EL (cell line): ENCODE measurements at regions not wholly inside any gene's neighbourhood (a gene's known extent, or its start where the extent isn't known, plus 50 kb on each side); places are given as distances from the start of the nearest gene placed in this dataset.
A peak's percentile ranks its signal among the peaks of the same experiment; 100 is the strongest.

ENCODE experiments used
- DNase-seq: peaks from one replicate; pipeline ENCODE4 v3.0.0-alpha.2; 2016

GRCh38 chr12:30428098-30428497 is 267.6 kb downstream of the IPO8 start:
- DNase-seq = no peak

GRCh38 chr12:30427555-30427954 is 268.1 kb downstream of the IPO8 start:
- no peak for DNase-seq

- no peak for DNase-seq
These were observed 270.2 kb downstream of the IPO8 start for GRCh38 chr12:30425445-30425844.

- no peak for DNase-seq
These were observed 272.3 kb downstream of the IPO8 start for GRCh38 chr12:30423330-30423729.

- DNase-seq = no peak
These were observed 272.8 kb downstream of the IPO8 start for GRCh38 chr12:30422844-30423243.

- peak; percentile 12 for DNase-seq
These were observed 275.1 kb downstream of the IPO8 start for GRCh38 chr12:30420561-30420960.

- DNase-seq = peak; percentile 86
These were observed 277.9 kb downstream of the IPO8 start for GRCh38 chr12:30417697-30418231.

- DNase-seq = no peak
These were observed 279.0 kb downstream of the IPO8 start for GRCh38 chr12:30416631-30417030.

- no peak for DNase-seq
These were observed 279.9 kb downstream of the IPO8 start for GRCh38 chr12:30415777-30416176.

GRCh38 chr12:30414507-30414906 is 281.2 kb downstream of the IPO8 start:
- DNase-seq = no peak

GRCh38 chr12:30400349-30400748 is 295.3 kb downstream of the IPO8 start:
- DNase-seq = no peak

- no peak for DNase-seq
These were observed 295.8 kb downstream of the IPO8 start for GRCh38 chr12:30399859-30400258.

GRCh38 chr12:30396576-30396975 is 299.1 kb downstream of the IPO8 start:
- no peak for DNase-seq

- no peak for DNase-seq
These were observed 300.5 kb downstream of the IPO8 start for GRCh38 chr12:30395190-30395589.

- DNase-seq = no peak
These were observed 303.8 kb downstream of the IPO8 start for GRCh38 chr12:30391766-30392366.

- no peak for DNase-seq
These were observed 310.0 kb downstream of the IPO8 start for GRCh38 chr12:30385706-30386105.

GRCh38 chr12:30384976-30385375 is 310.7 kb downstream of the IPO8 start:
- DNase-seq = no peak

GRCh38 chr12:30378307-30378706 is 317.4 kb downstream of the IPO8 start:
- no peak for DNase-seq

- DNase-seq = no peak
These were observed 330.8 kb downstream of the IPO8 start for GRCh38 chr12:30364822-30365221.

- DNase-seq = no peak
These were observed 334.5 kb downstream of the IPO8 start for GRCh38 chr12:30361145-30361544.

- no peak for DNase-seq
These were observed 337.0 kb downstream of the IPO8 start for GRCh38 chr12:30358671-30359070.

- no peak for DNase-seq
These were observed 337.7 kb downstream of the IPO8 start for GRCh38 chr12:30357766-30358490.

- DNase-seq = no peak
These were observed 349.8 kb downstream of the IPO8 start for GRCh38 chr12:30345744-30346471.

- no peak for DNase-seq
These were observed 365.1 kb downstream of the IPO8 start for GRCh38 chr12:30330565-30330964.
